Heart left ventricle (tissue), 16 donors: ENCODE measurements at regions not wholly inside any gene's neighbourhood (a gene's known extent, or its start where the extent isn't known, plus 50 kb on each side); places are given as distances from the start of the nearest gene placed in this dataset.

Experiments
- ATAC-seq, 4 donors: fragments of 200-7000 bp; cut with Tn5 transposase; one replicate each; pipeline ENCODE4 v1.9.1; 2020 to 2022; ENCODE audit warnings: moderate library complexity in 4 of 4, mild to moderate bottlenecking in 3 of 4, moderate number of reproducible peaks in 1 of 4
- DNase-seq, 5 donors: peaks; one replicate each; pipeline ENCODE4 v3.0.0-alpha.2; 2020
- H3K27ac ChIP-seq, 12 donors: fragments of 200-600 bp; sonication (generic) in 4 of 12; one replicate each; pipeline versions ENCODE4 v1.5.0 to v1.8.0; 2016 to 2022; ENCODE audit warnings: mild to moderate bottlenecking in 2 of 12
- H3K27me3 ChIP-seq, 9 donors: fragments of 200-600 bp; sonication (generic) in 2 of 9; one replicate each; pipeline versions ENCODE4 v1.5.1 to v1.8.0; 2016 to 2022; ENCODE audit warnings: mild to moderate bottlenecking in 3 of 9
- H3K36me3 ChIP-seq, 9 donors: fragments of 200-600 bp; sonication (generic) in 2 of 9; one replicate each; pipeline versions ENCODE4 v1.5.0 to v1.8.0; 2018 to 2022; ENCODE audit warnings: mild to moderate bottlenecking in 2 of 9
- H3K4me1 ChIP-seq, 12 donors: fragments of 200-600 bp; sonication (generic) in 4 of 12; one replicate each; pipeline versions ENCODE4 v1.5.0 to v1.8.0; 2016 to 2022; ENCODE audit warnings: mild to moderate bottlenecking in 3 of 12
- H3K4me3 ChIP-seq, 12 donors: fragments of 200-600 bp; sonication (generic) in 4 of 12; one replicate each; pipeline versions ENCODE4 v1.5.0 to v1.8.0; 2017 to 2022; ENCODE audit warnings: mild to moderate bottlenecking in 9 of 12, moderate library complexity in 4 of 12
- H3K9me3 ChIP-seq, 12 donors: fragments of 200-600 bp; sonication (generic) in 4 of 12; one replicate each; pipeline versions ENCODE4 v1.5.0 to v1.8.0; 2016 to 2022; ENCODE audit warnings: mild to moderate bottlenecking in 1 of 12
- CTCF ChIP-seq, 12 donors: fragments of 200-600 bp; sonication (generic) in 4 of 12; IDR thresholded peaks; one replicate each; pipeline versions ENCODE4 v1.5.0 to v1.8.0; 2018 to 2022; ENCODE audit warnings: antibody characterized with exemption in 12 of 12, mild to moderate bottlenecking in 5 of 12
- POLR2A ChIP-seq, 2 donors: fragments of 450-650 bp; IDR thresholded peaks; one replicate each; pipeline ENCODE4 v1.6.1; 2017; ENCODE audit warnings: antibody characterized with exemption in 2 of 2, mild to moderate bottlenecking in 2 of 2, moderate library complexity in 2 of 2
- WGBS, 4 donors: extraction: QIAGEN DNeasy Blood & Tissue Kit in 2 of 4; methylation state at CpG; one replicate each; pipeline versions ENCODE4 v1.1.5 to v1.1.7; 2013 to 2018; 5-methylcytosine and 5-hydroxymethylcytosine counted together
- intact Hi-C, 10 donors: fragments of 100-400 bp; cut with DNase I; formaldehyde crosslinking; loops; one replicate each; pipeline versions ENCODE4 v1.11.1 to v1.14.2; 2022
- donor health status: ischemic (EF 13 %, LVEDD 7.1; RV severe dilation, severe dysfunction).
- donor health status: healthy with polysubstance abuse.
- donor health status: DM: no; HTN: yes; CAD: no.
- donor health status: DM: no; HTN: no; CAD: no.
- donor health status: ischemic (EF 25% LVEDD 6.9; RV normal size, moderate dysfunction).
- donor health status: ischemic (EF 25% LVEDD 5.7; RV mildly dilated, moderate dysfunction).
- donor health status: healthy.
- donor health status: DM: yes; HTN: yes; CAD: no.
- donor health status: ischemic (EF 35%, LVEDD 5.7; RV mildly dilated, moderate dysfunction).
- donor health status: nonischemic (EF 11% LVEDD 7.7; RV severe dilation, severe dysfunction).
- donor health status: DM: yes; HTN: yes; CAD: no.
- donor health status: PGD.
- donor health status: ischemic (EF 29% LVEDD 5.4; RV normal size, mild dysfunction).
- donor health status: nonischemic (EF 23%, LVEDD 6.1; RV moderate dilation, normal function).

DNA sequence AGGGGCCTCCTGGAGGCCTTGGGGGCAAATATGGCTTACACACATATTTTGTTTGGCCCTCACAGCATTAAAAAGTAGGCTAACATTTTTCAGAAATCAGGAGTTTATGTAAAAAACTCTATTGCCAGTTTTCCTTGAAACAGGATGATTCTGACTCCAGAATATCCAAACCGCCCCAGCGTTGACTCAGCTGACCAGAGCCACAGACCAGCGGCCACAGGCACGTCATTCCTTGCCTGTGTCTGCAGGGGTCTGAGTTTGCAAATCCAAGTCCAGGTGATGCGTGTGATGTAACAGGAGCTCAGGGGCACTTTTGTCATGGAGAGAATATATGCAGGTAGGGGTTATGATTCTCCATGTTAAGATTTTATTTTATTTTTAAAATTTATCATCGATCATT lies 79.4 kb upstream of the ALKAL2 start:
- H3K4me1 ChIP-seq: no peaks in the 10 kb centered on the region
- no peak overlapping the region for H3K4me3 ChIP-seq
- H3K27ac ChIP-seq: no peak overlapping the region
- ATAC-seq: no peak
- TF ChIP-seq CTCF (IDR thresholded peaks at IDR 0.05) (no peak), POLR2A (IDR thresholded peaks at IDR 0.05) (no peak)
- peaks cover 0 to 6% (median 0%) of the 10 kb centered on the region in 12 donors for H3K9me3 ChIP-seq
- intact Hi-C loops: no loop called here
- no peaks in the 10 kb centered on the region for H3K36me3 ChIP-seq
- WGBS, 4 donors: 82 to 90% (median 84%) methylated on average over 6 of the region's 6 CpGs
- no peak for DNase-seq
- no peaks in the 10 kb centered on the region for H3K27me3 ChIP-seq

DNA sequence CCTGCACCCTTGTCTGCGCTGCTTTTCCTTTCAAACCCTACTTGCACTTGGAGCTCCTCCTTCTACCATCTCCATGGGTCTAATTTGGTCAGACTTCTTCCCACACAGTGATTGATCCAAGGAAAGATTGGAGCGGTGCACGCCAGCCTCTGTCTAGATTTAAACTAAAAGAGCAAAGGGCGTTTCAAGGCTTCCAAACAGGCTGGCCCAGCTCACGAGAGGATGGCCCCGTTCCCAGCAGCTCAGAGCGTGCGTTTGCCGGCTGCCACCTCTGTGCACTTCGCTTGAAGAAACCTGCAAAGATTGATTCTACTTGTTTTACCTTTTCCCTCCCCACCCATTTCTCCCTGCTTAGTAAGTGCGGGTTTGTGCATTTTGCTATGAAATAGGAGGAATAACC lies 78.8 kb upstream of the ALKAL2 start:
- H3K4me3 ChIP-seq: no peak overlapping the region
- H3K36me3 ChIP-seq: no peaks in the 10 kb centered on the region
- H3K4me1 ChIP-seq: no peaks in the 10 kb centered on the region
- intact Hi-C loops: no loop called here
- WGBS, 4 donors: 86 to 88% (median 87%) methylated on average over 11 of the region's 11 CpGs
- no peaks in the 10 kb centered on the region for H3K27me3 ChIP-seq
- TF ChIP-seq CTCF (IDR thresholded peaks at IDR 0.05) (no peak), POLR2A (IDR thresholded peaks at IDR 0.05) (no peak)
- H3K9me3 ChIP-seq: peaks cover 0 to 6% (median 0%) of the 10 kb centered on the region in 12 donors
- no peak for ATAC-seq
- no peak overlapping the region for H3K27ac ChIP-seq
- DNase-seq: no peak

DNA sequence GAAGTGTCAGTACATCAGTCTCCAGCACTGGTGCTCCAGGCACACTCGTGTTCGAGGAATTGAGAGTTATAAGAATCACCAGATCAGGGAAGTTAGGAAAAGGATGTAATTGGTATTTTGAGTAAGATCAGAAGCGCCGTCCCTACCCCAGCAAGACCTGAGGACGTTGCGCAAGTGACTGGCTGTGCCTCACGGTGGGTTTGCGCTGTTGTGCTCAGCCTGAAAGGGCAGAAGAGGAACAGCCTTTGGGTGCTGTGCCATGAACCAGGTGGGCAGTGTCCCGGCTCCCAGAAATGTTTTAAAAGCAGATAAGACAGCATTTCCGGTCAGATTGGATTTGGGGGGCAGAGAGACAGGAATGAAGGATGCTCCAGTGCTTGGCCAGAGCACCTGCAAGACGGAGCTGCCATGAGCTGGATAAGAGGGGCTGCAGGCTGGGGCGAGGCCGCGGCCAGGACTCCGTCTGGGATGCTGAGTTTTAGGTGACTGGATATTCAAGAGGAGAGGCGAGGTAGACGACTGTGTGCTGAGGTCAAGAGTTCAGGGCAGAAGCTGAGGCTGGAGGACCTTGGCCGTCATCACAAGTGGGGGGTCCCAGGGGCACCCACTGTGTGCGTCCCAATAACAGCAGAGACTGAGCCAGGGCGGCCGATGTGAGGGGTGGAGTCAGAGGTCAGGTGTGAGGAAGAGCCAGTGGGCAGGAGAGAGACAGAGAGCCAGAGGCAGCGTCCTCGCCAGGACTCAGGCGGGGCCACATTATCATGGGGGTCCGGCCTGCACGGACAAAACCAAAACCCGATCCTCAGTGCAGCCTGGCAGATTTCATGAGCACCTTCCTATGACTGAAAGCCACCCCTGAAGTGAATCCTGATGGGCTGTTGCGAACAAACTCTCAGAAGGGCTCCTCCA lies 77.7 kb upstream of the ALKAL2 start:
- TF ChIP-seq POLR2A (IDR thresholded peaks at IDR 0.05): no peak
- TF ChIP-seq CTCF (IDR thresholded peaks at IDR 0.05): no peak
- no peak for ATAC-seq
- no peaks in the 10 kb centered on the region for H3K36me3 ChIP-seq
- intact Hi-C loops: no loop called here
- peaks cover 0 to 5% (median 0%) of the 10 kb centered on the region in 12 donors for H3K9me3 ChIP-seq
- H3K27me3 ChIP-seq: peaks cover 0 to 7% (median 0%) of the 10 kb centered on the region in 9 donors
- no peak overlapping the region for H3K4me3 ChIP-seq
- DNase-seq: no peak
- H3K27ac ChIP-seq: no peak overlapping the region
- H3K4me1 ChIP-seq: no peaks in the 10 kb centered on the region
- 86 to 90% (median 88%) methylated on average over 28 of the region's 28 CpGs for WGBS, 4 donors

- ATAC-seq: no peak
- H3K27me3 ChIP-seq: peaks cover 0 to 9% (median 0%) of the 10 kb centered on the region in 9 donors
- no peaks in the 10 kb centered on the region for H3K4me1 ChIP-seq
- H3K27ac ChIP-seq: no peak overlapping the region
- H3K9me3 ChIP-seq: peaks cover 0 to 3% (median 0%) of the 10 kb centered on the region in 12 donors
- no peak for DNase-seq
- no peak overlapping the region for H3K4me3 ChIP-seq
- intact Hi-C loops: no loop called here
- H3K36me3 ChIP-seq: no peaks in the 10 kb centered on the region
- 87% methylated on average over 24 of the region's 24 CpGs for WGBS, 4 donors
- TF ChIP-seq CTCF (IDR thresholded peaks at IDR 0.05) (no peak), POLR2A (IDR thresholded peaks at IDR 0.05) (no peak)
Observed at GRCh38 chr2:363824-364470, 76.1 kb upstream of the ALKAL2 start.
